MCF 10A (cell line): ENCODE measurements at regions not wholly inside any gene's neighbourhood (a gene's known extent, or its start where the extent isn't known, plus 50 kb on each side); places are given as distances from the start of the nearest gene placed in this dataset.

ENCODE experiments used
- BruUV-seq: library from RNA; stranded (reverse); fragments of 400-500 nt; replicated peaks from 2 replicates; lab custom pipeline; 2021; lab: Mats Ljungman, UMichigan
- CTCF ChIA-PET: fragments of 300-600 bp; sonication (Branson Sonifier 250); formaldehyde crosslinking; extraction: SDS; loops from one replicate; lab custom pipeline; 2021; ENCODE audit warnings: antibody characterized with exemption, inconsistent platforms; lab: Yijun Ruan, JAX
- POLR2A ChIA-PET: fragments of 300-600, 350-650 bp; sonication (Branson Sonifier 250); formaldehyde crosslinking; extraction: SDS; loops from one replicate; lab custom pipeline; 2020; ENCODE audit warnings: antibody characterized with exemption, inconsistent platforms; lab: Yijun Ruan, JAX
- DNase-seq: peaks from one replicate; pipeline ENCODE4 v3.0.0-alpha.2; 2018; ENCODE audit not compliant: unreplicated experiment
- H3K27ac Mint-ChIP-seq: one replicate; pipeline ENCODE4 v1.8.0; 2022; ENCODE audit warnings: mild to moderate bottlenecking, low read depth, mixed read lengths; ENCODE audit not compliant: unreplicated experiment
- H3K27me3 Mint-ChIP-seq: one replicate; pipeline ENCODE4 v1.8.0; 2022; ENCODE audit warnings: mixed read lengths; ENCODE audit not compliant: insufficient read depth, unreplicated experiment
- H3K36me3 Mint-ChIP-seq: one replicate; pipeline ENCODE4 v1.8.0; 2022; ENCODE audit warnings: mild to moderate bottlenecking, moderate library complexity, mixed read lengths; ENCODE audit not compliant: insufficient read depth, unreplicated experiment
- H3K4me1 Mint-ChIP-seq: one replicate; pipeline ENCODE4 v1.8.0; 2022; ENCODE audit warnings: mixed read lengths; ENCODE audit not compliant: insufficient read depth, unreplicated experiment
- H3K4me3 Mint-ChIP-seq: one replicate; pipeline ENCODE4 v1.8.0; 2022; ENCODE audit warnings: mild to moderate bottlenecking, moderate library complexity, mixed read lengths; ENCODE audit not compliant: unreplicated experiment
- H3K9me3 Mint-ChIP-seq: one replicate; pipeline ENCODE4 v1.8.0; 2022; ENCODE audit warnings: mixed read lengths; ENCODE audit not compliant: unreplicated experiment
- intact Hi-C: fragments of 100-400 bp; cut with micrococcal nuclease; formaldehyde crosslinking; loops from 2 replicates; pipeline ENCODE4 v1.14.1; 2022
- TF ChIP-seq, protein P1 (sequence below): fragments of 200-600 bp; IDR thresholded peaks from one replicate; pipeline ENCODE4 v1.8.0; 2022; ENCODE audit warnings: antibody characterized with exemption, mild to moderate bottlenecking; ENCODE audit not compliant: unreplicated experiment

DNA sequence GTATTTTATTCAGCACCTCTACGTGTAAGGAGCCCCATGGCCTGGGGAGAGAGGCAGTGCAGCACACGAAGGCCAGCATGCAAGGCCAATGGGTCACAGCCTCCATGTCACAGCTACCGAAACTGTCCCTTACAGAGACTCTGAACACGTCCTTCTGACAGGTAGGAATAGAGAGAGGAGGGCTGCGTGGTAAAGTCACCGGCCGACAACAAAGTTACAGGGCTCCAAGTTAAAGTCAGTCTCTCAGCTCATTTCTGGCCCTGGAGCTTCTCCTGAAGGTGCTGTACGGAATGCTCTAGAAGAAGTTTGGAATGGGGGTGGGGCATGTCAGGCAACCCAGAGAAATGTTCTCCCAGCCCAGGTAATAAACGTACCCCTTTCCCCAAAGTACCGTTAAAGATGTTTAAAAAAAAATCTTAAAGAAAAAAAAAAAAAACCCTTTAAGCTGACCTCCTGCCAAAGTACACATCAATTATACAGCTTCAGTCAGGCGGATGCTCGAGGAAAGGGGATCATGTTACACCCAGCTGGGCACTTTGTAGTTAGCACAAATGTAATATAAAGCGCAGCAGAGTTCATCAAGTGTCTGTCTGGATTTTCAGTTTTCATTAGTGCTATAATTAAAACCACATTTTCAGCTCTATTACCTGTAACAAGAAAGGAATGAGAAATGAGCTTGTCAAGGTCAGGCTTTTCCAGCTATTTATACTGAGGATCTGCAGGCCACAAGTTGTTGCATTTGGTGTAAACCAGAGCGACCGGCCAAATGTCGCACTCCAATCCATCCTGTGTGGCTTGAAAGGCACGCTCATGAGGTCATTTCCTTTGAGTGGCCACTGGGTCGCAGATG, 53.3 kb upstream of the CDKN3 start:
- no peaks in the 10 kb centered on the region for H3K27me3 Mint-ChIP-seq
- no TSS peak for BruUV-seq
- H3K4me1 Mint-ChIP-seq, result no peaks in the 10 kb centered on the region
- ChIA-PET POLR2A (interaction anchor here (1.1 kb wide), 1 partner anchor 30 kb away, joined by 3 read pairs; no protein-coding TSS in a partner anchor), CTCF (interaction anchor here (0.6 to 1.1 kb wide), 7 partner anchors 388 to 1288 kb away, joined by 3 to 7 read pairs (median 3); no protein-coding TSS in a partner anchor)
- intact Hi-C loops, result no loop called here
- peak; percentile 53 for DNase-seq
- TF ChIP-seq, protein P1, sequence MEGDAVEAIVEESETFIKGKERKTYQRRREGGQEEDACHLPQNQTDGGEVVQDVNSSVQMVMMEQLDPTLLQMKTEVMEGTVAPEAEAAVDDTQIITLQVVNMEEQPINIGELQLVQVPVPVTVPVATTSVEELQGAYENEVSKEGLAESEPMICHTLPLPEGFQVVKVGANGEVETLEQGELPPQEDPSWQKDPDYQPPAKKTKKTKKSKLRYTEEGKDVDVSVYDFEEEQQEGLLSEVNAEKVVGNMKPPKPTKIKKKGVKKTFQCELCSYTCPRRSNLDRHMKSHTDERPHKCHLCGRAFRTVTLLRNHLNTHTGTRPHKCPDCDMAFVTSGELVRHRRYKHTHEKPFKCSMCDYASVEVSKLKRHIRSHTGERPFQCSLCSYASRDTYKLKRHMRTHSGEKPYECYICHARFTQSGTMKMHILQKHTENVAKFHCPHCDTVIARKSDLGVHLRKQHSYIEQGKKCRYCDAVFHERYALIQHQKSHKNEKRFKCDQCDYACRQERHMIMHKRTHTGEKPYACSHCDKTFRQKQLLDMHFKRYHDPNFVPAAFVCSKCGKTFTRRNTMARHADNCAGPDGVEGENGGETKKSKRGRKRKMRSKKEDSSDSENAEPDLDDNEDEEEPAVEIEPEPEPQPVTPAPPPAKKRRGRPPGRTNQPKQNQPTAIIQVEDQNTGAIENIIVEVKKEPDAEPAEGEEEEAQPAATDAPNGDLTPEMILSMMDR, result no peak
- H3K4me3 Mint-ChIP-seq, result no peak overlapping the region
- no peaks in the 10 kb centered on the region for H3K36me3 Mint-ChIP-seq
- H3K27ac Mint-ChIP-seq, result no peak overlapping the region
- no peaks in the 10 kb centered on the region for H3K9me3 Mint-ChIP-seq

DNA sequence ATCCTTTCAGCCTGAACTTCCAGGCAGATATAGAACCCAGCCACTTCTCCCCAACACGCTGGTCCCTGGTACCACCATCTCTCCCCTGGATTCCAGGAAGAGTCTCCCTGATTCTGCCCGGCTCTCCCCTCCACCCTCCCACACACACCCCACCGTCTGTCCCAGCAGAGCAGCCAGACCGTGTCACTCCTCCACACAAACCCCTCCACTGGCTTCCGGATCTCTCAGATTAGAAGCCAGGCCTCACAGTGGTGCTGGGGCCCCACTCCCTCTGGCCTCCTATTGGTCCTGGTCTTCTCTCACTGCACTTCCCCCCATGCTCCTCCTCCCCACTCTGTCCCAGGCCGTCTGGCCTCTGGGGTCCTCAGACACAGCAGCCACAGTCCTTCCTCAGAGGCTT, 52.4 kb upstream of the CDKN3 start:
- no peaks in the 10 kb centered on the region for H3K36me3 Mint-ChIP-seq
- no TSS peak for BruUV-seq
- no peaks in the 10 kb centered on the region for H3K27me3 Mint-ChIP-seq
- ChIA-PET POLR2A (no interaction called here), CTCF (no interaction called here)
- DNase-seq, result no peak
- H3K27ac Mint-ChIP-seq, result no peak overlapping the region
- TF ChIP-seq, protein P1, result no peak
- H3K9me3 Mint-ChIP-seq, result no peaks in the 10 kb centered on the region
- no peaks in the 10 kb centered on the region for H3K4me1 Mint-ChIP-seq
- H3K4me3 Mint-ChIP-seq, result no peak overlapping the region
- intact Hi-C loops, result no loop called here

GRCh38 chr14:54346257-54346656, 50.5 kb upstream of the CDKN3 start:
- BruUV-seq, result no TSS peak
- POLR2A ChIA-PET, result no interaction called here
- CTCF ChIA-PET, result interaction anchor here (0.5 to 2.2 kb wide), 5 partner anchors 17 to 1041 kb away, joined by 3 to 16 read pairs (median 3); no protein-coding TSS in a partner anchor
- H3K4me1 Mint-ChIP-seq, result peaks cover 6% of the 10 kb centered on the region
- H3K27me3 Mint-ChIP-seq, result no peaks in the 10 kb centered on the region
- TF ChIP-seq, protein P1, result no peak
- intact Hi-C loops, result loop anchor here (5.0 kb wide), 1 partner anchor 1289 kb away; no protein-coding TSS in a partner anchor
- no peaks in the 10 kb centered on the region for H3K9me3 Mint-ChIP-seq
- no peak overlapping the region for H3K4me3 Mint-ChIP-seq
- no peak overlapping the region for H3K27ac Mint-ChIP-seq
- no peak for DNase-seq
- H3K36me3 Mint-ChIP-seq, result no peaks in the 10 kb centered on the region
